ENCODE measurements at regions not wholly inside any gene's neighbourhood (a gene's known extent, or its start where the extent isn't known, plus 50 kb on each side); places are given as distances from the start of the nearest gene placed in this dataset.

DNA sequence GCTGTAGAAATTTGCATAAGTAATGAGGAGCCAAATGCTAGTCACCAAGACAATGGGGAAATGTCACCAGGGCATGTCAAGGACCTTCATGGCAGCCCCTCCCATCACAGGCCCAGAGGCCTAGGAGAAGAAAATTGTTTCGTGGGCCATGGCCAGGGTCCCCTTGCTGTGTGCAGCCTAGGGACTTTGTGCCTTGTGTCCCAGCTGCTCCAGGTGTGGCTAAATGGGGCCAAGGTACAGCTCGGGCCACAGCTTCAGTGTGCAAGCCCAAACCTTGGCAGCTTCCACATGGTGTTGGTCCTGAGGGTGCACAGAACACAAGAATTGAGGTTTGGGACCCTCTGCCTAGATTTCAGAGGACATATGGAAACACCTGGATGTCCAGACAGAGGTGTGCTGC, 208.8 kb upstream of the TBC1D5 start:
- TF ChIP-seq POLR2A (IDR thresholded peaks at IDR 0.05) (no peak), CTCF (IDR thresholded peaks at IDR 0.05) (no peak)
